ENCODE measurements at regions not wholly inside any gene's neighbourhood (a gene's known extent, or its start where the extent isn't known, plus 50 kb on each side); places are given as distances from the start of the nearest gene placed in this dataset.
"Not testable (repeated sequence)": the region's sequence is repeated elsewhere in the genome, so short reads cannot be mapped to it uniquely, and the experiment has no call there.

DNA sequence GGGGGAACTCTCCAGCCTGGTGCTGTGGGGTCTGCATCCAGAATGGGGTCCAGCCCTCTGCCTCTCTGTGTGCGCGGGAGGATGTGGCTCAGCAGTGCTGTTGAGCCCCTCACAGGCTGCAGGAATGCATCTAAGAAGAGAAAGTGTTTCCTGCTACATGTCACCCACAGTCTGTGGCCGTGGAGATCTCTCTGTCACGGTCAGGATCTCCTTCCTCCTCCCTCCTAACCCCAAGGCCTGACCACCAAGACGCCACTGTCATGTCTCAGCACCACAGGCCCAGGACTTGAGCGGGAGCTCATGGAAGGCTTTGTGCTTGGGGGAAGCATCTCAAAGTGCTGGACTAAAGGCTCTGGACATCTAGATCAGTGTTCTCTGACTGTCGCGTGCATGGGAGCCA, 90.1 kb downstream of the SREK1 start:
- DNase-seq (ENCODE audit: low read depth) = no peak

DNA sequence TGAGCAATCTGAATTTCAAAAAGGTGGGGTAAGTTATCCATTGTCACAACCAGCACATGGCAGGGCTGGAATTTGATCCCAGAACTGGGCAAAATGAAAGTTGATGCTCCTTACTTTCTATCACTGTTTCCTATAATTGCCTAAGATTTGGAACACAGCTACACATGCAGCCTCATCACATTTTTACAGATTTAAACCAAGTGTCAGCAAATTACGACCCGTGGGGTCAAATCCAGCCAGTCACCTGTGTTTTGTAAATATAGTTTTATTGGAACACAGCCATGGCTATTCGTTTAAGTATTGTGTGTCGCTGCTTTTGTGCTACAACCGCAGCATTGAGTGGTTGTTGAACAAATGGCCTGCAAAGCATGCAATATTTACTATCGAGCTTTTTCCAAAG, 94.3 kb downstream of the SREK1 start:
- DNase-seq (ENCODE audit: low read depth) = no peak

DNA sequence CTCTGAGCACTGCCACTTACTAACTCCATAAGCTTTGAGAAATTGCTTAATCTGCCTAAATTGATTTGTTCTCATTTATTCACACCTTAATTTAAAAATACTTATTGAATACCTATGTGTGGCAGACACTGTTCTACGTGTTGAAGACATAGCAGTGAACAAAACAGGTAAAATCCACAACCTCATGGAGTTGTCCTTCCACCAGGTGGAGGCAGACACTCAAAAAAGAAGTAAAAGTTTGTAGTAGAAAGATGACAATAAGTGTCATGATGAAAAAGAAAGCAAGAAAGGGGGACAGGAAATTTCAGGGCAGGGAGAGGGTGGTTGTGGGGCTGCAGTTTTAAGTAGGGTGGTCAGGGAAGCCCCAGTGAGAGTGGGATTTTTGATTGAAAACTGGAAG, 94.9 kb downstream of the SREK1 start:
- DNase-seq (ENCODE audit: low read depth) = peak; percentile 14

DNA sequence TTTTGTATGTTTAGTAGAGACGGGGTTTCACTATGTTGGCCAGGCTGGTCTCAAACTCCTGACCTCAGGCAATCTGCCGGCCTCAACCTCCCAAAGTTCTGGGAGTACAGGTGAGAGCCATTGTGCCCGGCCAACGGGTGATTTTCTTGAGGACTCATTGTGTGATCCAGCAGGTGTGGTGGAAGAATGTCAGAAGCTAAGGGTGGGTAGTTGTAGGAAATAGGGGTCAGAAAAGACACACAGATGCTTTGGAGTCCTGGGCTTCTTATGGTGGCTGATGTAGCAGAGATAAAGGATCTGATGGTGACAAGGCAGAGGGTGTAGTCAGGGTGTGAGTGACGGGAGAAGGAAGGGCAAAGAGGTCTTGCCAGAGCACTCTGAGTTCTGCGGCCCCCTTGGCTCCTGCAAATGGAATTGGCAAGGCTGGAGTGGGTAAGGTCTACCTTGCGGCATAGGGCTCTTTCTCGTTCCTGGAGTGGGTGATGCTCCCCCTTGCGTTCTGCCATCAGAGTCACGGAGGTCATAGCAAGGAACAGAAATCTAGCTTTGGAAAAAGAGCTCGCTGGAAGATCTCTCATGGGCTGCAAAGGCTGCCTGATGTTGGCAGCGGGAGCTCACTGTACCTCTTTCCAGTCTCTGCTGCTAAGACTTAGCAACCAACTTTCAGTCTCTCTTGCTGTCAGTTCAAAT, 97.2 kb downstream of the SREK1 start:
- DNase-seq (ENCODE audit: low read depth) = no peak

DNA sequence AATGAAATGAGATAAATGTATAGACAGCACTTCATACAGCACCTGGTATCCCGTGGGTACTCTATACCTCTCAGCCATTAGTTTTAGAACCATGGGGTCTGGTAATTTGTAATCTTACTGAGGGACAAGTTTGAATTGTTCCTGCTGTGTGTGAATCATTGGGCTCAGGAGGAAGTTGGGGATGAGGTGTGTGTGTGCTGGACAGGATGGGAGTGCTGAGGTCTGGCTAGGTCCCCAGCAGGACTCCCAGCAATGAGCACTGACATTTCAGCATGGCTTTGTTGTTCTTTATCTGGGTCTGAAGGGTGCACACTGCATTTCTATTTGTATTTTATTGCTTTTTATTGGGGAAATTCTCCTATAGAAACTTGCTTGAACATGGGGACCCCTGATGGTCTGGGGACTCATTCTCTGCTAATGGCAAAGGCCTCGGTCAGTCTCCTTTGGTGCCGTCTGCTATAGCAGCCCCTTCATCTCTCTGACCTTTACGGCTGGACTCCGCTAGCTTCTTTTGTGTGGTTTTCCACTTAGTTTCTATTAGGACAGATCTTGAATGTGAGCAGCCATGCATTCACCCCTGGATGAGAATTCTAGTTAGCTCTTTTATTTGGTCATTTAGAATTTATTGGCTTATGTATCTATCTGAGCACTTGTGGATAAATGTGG, 98.1 kb downstream of the SREK1 start:
- no peak for DNase-seq (ENCODE audit: low read depth)

DNA sequence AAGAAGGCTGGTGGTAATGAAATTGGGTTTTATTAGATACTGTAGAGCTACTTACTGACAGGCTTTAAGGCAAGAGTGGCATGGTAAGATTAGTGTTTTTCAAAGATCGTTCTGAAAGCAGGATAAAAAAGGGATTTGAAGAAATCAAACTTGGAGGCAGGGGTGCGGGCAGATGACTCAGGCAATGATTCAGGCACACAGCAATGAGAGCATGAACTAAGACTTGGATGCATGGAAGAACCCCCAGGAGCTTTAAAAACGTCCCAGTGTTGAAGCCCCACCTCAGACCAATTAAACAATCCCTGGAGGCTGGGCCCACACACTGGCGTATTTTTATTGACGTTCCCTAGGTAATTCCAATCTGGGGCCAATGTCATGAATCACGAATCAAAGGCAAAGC, 102.5 kb downstream of the SREK1 start:
- DNase-seq (ENCODE audit: low read depth) = peak; percentile 67

DNA sequence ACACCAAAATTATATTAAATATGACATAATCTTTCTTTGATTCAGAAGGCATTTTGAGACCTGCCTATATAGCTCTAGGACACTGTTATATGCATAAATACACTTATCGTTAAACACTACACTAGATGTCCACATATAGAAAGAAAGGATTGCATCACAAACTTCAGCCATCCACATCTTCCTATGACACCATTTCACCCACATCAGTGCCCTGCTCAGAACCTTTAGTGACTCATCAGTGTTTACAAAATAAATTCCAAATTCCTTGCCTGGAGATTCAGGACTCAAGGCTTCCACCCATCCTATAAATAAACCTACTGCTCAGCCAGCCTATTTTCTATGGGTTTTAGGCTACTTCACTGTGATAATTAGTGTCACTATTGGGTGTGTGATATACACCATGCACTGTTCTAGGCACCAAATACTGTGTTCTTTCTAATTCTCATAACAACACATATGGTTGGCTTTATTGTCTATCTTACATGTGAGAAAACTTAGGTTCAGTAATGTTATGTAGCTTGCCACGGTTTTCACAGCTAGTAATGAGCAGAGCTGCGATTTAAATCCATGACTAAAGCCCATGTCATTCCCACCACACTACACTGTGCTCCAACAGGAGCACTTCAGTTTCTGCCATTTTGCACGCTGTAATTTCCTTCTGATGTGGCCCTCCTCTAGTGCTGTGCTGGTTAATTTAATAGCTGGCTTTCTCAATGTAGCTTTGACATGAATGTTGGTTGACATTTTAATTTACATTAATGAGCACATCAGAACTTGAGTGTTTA, 103.3 kb downstream of the SREK1 start:
- DNase-seq (ENCODE audit: low read depth) = peak; percentile 91

DNA sequence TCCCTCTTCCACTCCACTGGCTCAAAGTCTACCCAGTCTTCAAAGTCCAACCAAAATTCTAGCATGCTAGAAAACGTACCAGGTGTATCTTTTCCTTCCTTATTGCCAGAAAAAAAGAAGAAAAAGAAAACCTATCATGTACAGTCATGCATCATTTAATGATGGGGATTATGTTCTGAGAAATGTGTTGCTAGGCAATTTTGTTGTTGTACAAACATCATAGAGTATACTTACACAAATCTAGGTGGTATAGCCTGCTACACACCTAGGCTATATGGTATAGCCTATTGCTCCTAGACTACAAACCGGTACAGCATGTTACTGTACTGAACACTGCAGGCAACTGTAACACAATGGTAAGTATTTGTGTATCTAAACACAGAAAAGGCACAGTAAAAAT, 104.8 kb downstream of the SREK1 start:
- no peak for DNase-seq (ENCODE audit: low read depth)

DNA sequence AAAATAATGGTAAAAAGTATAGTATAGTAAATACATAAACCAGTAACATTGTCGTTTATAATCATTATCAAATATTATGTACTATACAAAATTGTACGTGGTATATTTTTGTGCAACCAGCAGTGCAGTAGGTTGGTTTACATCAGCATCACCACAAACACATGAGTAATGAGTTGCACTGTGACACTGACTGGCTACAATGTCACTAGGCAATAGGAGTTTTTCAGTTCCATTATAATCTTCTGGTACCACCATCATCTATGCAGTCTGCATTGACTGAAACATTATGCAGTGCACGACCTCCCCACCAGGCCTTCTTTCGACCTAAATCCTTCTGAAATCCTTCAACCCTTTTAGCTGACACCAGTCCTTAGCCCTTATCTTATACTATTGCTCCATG, 105.8 kb downstream of the SREK1 start:
- no peak for DNase-seq (ENCODE audit: low read depth)

DNA sequence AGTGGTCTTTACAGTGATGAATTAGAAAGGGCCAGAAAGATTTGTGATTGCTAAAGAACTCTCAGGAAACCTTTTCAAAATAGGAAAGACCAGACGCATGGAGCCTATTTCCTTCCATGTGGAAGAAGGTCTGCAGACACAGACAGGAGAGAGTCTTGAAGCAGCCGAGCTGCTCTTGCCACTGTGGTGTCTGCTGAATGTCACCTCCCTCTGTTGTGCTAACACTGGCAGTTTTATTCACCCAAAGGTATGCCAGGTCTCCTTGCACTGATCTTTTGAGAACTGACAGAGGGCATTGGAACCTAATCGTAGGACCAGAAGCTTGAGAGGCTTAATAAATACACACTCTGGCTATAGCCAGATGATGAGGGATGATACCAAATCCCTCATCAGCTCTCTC, 108.7 kb downstream of the SREK1 start:
- no peak for DNase-seq (ENCODE audit: low read depth)

DNA sequence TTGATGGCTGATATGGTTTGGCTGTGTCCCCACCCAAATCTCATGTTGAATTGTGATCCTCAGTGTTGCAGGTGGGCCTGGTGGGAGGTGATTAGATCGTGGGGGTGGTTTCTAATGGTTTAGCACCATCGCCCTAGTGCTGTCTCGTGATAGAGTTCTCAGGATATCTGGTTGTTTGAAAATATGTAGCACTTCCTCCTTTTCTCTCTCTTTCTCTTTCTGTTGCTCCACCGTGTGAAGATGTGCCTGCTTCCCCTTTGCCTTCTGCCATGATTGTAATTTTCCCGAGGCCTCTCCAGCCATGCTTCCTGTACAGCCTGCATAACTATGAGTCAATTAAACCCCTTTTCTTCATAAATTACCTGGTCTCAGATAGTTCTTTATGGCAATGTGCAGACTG, 111.6 kb downstream of the SREK1 start:
- DNase-seq (ENCODE audit: low read depth) = no peak

DNA sequence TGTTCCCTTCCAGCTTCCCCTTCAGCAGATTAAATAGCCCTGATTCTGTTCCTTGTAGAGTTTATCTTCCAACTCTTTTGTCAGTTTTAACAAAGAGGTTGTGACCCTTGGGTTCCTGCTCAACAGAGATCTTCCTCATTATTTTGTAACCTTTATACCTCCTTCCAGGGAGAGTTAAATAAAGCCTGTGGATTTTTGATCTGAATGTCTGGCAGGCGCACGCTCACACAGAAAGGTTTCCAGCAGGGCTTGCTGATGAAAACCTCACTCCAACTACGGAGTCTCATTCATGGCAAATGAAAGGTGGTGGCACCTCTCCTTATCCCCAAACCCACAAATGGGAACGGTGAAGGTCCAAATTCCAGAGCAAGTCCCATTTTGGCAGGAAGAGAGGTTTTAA, 129.0 kb downstream of the SREK1 start:
- DNase-seq (ENCODE audit: low read depth) = no peak

DNA sequence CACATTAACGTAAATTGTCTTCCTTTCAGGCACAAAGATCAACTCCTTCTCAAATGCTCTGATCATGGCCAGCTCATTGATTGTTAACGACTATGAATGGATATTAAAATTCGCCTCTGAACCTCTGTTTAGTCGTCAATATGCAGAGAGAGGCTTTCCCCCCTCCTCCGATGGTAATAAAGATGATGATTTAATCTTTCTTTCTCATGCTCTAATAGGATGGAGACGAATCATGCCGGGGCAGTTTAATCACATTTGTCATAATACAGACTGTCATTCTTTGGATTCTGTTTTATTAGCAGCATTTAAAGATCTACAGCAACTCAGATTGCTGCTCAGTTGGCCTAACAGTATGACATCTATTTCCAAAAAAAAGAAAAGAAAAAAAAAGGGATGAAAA, 132.9 kb downstream of the SREK1 start:
- DNase-seq (ENCODE audit: low read depth) = no peak

DNA sequence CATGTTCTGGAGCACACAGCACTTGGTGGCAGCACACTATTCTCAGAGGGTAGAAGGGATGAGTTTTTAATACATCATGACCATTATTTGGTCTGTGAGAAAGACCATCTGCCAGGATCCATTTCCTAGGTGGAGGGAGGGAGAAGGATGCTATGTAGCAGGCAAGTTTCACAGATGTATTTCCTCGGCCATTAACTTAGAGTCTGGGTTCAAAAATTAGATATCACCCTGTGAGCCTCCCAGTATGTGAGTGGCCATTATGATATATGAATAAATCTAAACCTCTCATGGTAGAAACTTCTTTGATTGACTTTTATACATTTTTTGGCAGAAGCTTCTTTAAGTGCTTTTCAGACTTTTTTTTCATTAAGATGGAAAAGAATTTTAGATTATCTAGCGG, 133.9 kb downstream of the SREK1 start:
- no peak for DNase-seq (ENCODE audit: low read depth)

DNA sequence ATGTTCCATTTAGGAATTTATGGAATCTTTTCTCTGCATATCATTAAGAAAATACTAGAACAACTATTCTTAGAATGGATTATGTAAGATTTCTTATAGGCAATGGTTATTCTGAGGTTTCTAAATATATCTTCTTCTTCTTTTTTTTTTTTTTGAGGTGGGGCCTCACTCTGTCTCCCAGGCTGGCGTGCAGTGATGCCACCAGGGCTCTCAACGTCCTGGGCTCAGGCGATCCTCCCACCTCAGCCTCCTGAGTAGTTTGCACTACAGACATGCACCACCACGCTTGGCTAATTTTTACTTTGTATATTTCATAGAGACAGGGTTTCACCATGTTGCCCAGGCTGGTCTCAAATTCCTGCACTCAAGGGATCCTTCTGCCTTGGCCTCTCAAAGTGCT, 137.2 kb downstream of the SREK1 start:
- no peak for DNase-seq (ENCODE audit: low read depth)

DNA sequence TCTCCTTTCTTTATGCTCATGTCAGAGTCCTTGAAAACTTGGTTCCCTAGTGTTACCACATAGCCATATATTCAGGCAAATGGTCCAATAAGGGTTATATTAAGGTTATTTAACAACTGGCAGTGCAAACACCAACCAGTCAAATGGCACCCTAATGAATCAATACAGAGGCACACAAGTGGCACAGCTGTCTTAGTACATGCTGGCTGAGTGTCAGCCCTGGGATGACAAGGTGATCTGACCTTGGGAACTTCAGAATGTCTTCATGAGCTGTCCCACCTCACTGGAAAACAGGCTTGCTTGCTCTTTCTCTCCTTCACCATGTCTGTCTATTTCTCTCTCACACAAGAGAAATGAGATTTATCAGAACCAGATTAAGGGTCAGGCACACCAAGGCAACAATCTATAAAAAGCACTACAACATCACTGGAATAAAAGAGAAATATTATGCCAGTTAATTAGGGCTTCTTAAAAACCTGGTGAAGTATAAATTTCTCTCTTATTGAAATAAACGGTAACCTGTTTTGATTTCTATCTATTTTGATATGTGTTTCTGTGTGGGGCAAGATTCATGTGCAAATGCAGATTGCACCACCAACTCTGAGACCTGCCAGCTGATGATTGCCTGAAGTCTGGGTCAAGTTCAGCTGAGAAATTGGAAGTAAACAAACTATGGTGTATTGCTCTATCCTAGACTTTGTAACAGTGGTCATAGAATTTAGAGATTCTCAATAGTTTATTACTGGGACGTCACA, 140.7 kb downstream of the SREK1 start:
- DNase-seq (ENCODE audit: low read depth) = no peak

DNA sequence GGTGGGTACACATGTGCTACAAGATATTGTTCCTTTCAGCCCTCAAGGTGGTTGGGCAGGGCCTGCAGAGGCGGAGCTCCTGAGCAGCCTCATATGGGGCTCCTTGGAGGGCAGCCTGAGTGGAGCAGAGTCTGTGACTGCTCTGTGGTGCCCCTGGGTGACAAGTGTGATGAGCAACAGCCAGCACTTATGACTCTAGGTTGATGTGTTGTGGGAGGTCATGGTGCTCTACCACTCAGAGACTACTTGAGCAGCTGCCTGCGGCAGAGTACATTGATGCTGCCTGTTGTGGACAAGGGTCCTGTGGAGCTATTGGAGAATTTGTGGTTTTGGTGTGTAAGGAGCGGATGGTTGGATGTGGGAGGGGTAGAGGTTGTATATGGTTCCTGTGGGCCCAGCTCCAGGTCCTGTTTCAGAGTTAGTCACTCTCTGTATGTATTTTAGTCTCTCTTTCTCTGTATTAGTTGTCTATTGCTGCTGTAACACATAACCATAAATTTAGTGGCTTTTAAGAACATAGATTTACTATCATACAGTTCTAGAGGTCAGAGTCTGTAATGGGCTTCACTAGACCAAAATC, 141.3 kb downstream of the SREK1 start:
- no peak for DNase-seq (ENCODE audit: low read depth)

DNA sequence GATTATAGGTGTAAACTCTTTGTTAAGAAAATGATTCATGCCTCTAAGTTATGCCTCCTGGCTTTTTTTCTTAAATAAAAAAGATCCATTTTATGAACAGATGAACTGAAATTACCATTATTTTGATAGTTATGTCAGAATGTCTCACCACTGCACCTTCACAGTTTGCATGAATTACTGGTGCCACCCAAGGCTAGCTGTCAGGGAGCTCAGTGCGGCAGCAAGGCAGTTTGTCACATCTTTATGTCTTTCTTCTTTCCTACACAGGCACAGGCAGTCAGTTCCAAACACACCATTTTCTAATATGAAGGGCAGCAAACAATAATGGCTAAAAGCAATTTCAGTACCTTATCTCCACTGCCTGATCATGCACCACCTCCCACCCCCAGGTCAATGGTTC, 147.7 kb downstream of the SREK1 start:
- DNase-seq (ENCODE audit: low read depth) = no peak

DNA sequence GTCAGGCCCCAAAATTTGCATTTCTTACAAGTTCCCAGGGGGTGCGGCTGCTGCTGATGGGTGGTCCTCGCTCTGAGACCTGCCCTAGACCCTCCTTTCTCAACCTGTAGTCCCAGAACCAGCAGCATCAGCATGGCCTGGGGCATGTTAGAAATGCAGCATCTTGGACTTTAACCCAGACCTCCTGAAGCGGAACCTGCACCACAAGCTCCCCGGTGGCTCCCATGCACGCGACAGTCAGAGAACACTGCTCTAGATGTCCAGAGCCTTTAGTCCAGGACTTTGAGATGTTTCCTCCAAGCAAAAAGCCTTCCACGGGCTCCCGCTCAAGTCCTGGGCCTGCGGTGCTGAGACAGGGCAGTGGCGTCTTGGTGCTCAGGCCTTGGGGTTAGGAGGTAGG, 149.8 kb downstream of the SREK1 start:
- DNase-seq (ENCODE audit: low read depth) = not testable (repeated sequence)

DNA sequence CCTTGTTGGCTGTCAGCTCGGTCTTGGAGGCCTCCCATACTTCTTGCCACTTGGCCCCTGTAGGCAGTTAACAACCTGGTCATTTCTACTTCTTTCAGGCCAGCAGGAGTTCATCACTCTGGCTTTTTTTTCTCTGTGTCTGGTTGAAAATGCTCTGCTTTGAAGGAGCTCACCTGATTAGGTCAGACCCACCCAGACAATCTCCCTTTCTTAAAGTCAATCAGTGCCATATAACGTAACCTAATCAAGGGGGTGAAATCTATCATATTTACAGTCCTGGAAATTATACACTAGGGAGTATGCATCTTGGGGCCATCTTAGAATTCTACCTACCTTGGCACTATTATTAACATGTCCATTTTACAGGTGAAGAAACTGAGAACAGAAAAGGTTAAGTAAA, 155.4 kb downstream of the SREK1 start:
- no peak for DNase-seq (ENCODE audit: low read depth)

DNA sequence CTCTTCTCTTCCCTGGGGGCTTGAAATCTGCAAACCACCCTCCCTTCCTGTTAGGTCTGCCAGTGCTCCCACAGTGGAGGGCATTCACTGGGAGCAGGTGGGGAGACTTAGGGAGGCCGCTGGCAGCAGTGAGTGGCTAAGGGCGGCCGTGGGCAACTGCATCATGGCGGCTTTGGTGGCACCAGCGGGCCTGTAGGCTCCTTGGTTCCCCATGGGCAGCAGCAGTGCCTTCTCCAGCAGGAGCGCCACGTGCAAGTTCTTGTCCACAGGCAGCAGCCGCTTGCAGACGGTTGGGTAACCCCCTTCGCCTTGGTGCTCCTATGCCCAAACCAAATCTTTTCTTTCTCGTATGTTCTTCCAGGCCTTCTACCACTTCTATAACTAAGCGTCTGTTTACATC, 158.2 kb downstream of the SREK1 start:
- no peak for DNase-seq (ENCODE audit: low read depth)

Measured in renal cortical epithelial cell (primary cell).